ENCODE measurements at regions not wholly inside any gene's neighbourhood (a gene's known extent, or its start where the extent isn't known, plus 50 kb on each side); places are given as distances from the start of the nearest gene placed in this dataset.
"Not testable (repeated sequence)": the region's sequence is repeated elsewhere in the genome, so short reads cannot be mapped to it uniquely, and the experiment has no call there.

GRCh38 chr1:219352961-219353651 is 179.4 kb downstream of the LYPLAL1 start:
- DNase-seq (ENCODE audit: low spot score) = no peak

GRCh38 chr1:219350172-219350931 is 176.7 kb downstream of the LYPLAL1 start:
- no peak for DNase-seq (ENCODE audit: low spot score)

- DNase-seq (ENCODE audit: low spot score) = no peak
These were observed 174.3 kb downstream of the LYPLAL1 start for GRCh38 chr1:219347921-219348391.

GRCh38 chr1:219347376-219347775 is 173.7 kb downstream of the LYPLAL1 start:
- no peak for DNase-seq (ENCODE audit: low spot score)

- no peak for DNase-seq (ENCODE audit: low spot score)
These were observed 172.3 kb downstream of the LYPLAL1 start for GRCh38 chr1:219345953-219346352.

- no peak for DNase-seq (ENCODE audit: low spot score)
These were observed 169.2 kb downstream of the LYPLAL1 start for GRCh38 chr1:219342836-219343235.

GRCh38 chr1:219340796-219341195 is 167.1 kb downstream of the LYPLAL1 start:
- no peak for DNase-seq (ENCODE audit: low spot score)

GRCh38 chr1:219339466-219339865 is 165.8 kb downstream of the LYPLAL1 start:
- no peak for DNase-seq (ENCODE audit: low spot score)

- no peak for DNase-seq (ENCODE audit: low spot score)
These were observed 163.9 kb downstream of the LYPLAL1 start for GRCh38 chr1:219337588-219337987.

- no peak for DNase-seq (ENCODE audit: low spot score)
These were observed 159.9 kb downstream of the LYPLAL1 start for GRCh38 chr1:219333626-219334025.

- DNase-seq (ENCODE audit: low spot score) = no peak
These were observed 157.7 kb downstream of the LYPLAL1 start for GRCh38 chr1:219331424-219331823.

GRCh38 chr1:219330669-219331068 is 157.0 kb downstream of the LYPLAL1 start:
- no peak for DNase-seq (ENCODE audit: low spot score)

- DNase-seq (ENCODE audit: low spot score) = no peak
These were observed 156.3 kb downstream of the LYPLAL1 start for GRCh38 chr1:219330001-219330400.

- DNase-seq (ENCODE audit: low spot score) = no peak
These were observed 155.9 kb downstream of the LYPLAL1 start for GRCh38 chr1:219329578-219329977.

- no peak for DNase-seq (ENCODE audit: low spot score)
These were observed 153.2 kb downstream of the LYPLAL1 start for GRCh38 chr1:219326843-219327242.

GRCh38 chr1:219325368-219325742 is 151.7 kb downstream of the LYPLAL1 start:
- no peak for DNase-seq (ENCODE audit: low spot score)

- DNase-seq (ENCODE audit: low spot score) = no peak
These were observed 151.1 kb downstream of the LYPLAL1 start for GRCh38 chr1:219324629-219325367.

GRCh38 chr1:219324171-219324570 is 150.5 kb downstream of the LYPLAL1 start:
- DNase-seq (ENCODE audit: low spot score) = no peak

- no peak for DNase-seq (ENCODE audit: low spot score)
These were observed 149.7 kb downstream of the LYPLAL1 start for GRCh38 chr1:219323426-219323825.

- no peak for DNase-seq (ENCODE audit: low spot score)
These were observed 149.1 kb downstream of the LYPLAL1 start for GRCh38 chr1:219322766-219323165.

GRCh38 chr1:219320563-219320962 is 146.9 kb downstream of the LYPLAL1 start:
- DNase-seq (ENCODE audit: low spot score) = not testable (repeated sequence)

GRCh38 chr1:219318826-219319225 is 145.1 kb downstream of the LYPLAL1 start:
- no peak for DNase-seq (ENCODE audit: low spot score)

Measured in Ammon's horn (tissue), 1 donor.